ENCODE measurements at regions not wholly inside any gene's neighbourhood (a gene's known extent, or its start where the extent isn't known, plus 50 kb on each side); places are given as distances from the start of the nearest gene placed in this dataset.
A peak's percentile ranks its signal among the peaks of the same experiment; 100 is the strongest.

DNA sequence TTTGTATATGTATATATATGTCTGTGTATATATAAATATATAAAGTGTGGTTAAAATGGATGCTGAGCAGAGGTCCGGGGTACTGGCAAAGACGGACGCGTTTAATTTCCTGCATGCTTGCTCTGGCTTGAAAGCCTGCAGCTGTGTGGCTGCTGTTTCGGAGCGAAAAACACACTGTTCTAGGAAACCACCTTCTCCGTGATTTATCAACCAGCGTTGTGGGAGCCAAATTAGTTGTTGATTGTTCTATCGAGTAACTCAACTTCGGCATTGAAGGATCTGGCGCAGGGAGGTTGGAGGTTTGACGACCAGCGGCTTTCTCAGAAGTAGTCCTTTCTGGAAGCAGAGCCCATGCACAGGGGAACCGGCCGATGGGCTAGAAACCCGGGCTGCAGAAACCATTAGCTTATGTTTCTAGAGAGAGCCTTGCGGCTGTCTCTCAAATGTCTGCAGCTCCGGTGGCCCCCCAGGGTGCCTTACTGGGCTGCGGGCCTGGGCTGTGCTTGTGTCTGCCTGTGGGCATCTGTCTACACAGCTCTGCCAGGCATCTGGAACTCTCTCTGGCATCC lies 81.8 kb downstream of the EDN3 start:
- Histone ChIP-seq H3K36me3 (ENCODE audit: control insufficient read depth, insufficient read depth, low read length) (no peaks in the 10 kb centered on the region), H3K27me3 (ENCODE audit: control insufficient read depth, insufficient read depth, low read length) (no peaks in the 10 kb centered on the region), H3K4me3 (ENCODE audit: low read depth, low read length) (no peak overlapping the region)
- DNase-seq (ENCODE audit: low read depth) (no peak), FAIRE-seq (no peak)
- TF ChIP-seq, protein P1, sequence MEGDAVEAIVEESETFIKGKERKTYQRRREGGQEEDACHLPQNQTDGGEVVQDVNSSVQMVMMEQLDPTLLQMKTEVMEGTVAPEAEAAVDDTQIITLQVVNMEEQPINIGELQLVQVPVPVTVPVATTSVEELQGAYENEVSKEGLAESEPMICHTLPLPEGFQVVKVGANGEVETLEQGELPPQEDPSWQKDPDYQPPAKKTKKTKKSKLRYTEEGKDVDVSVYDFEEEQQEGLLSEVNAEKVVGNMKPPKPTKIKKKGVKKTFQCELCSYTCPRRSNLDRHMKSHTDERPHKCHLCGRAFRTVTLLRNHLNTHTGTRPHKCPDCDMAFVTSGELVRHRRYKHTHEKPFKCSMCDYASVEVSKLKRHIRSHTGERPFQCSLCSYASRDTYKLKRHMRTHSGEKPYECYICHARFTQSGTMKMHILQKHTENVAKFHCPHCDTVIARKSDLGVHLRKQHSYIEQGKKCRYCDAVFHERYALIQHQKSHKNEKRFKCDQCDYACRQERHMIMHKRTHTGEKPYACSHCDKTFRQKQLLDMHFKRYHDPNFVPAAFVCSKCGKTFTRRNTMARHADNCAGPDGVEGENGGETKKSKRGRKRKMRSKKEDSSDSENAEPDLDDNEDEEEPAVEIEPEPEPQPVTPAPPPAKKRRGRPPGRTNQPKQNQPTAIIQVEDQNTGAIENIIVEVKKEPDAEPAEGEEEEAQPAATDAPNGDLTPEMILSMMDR (IDR thresholded peaks at IDR 0.05; ENCODE audit: insufficient read depth, low read length, severe bottlenecking), result no peak

- no peak overlapping the region for H3K4me3 ChIP-seq (ENCODE audit: low read depth, low read length)
- no peaks in the 10 kb centered on the region for H3K36me3 ChIP-seq (ENCODE audit: control insufficient read depth, insufficient read depth, low read length)
- TF ChIP-seq, protein P1 (IDR thresholded peaks at IDR 0.05; ENCODE audit: insufficient read depth, low read length, severe bottlenecking), result no peak
- DNase-seq (ENCODE audit: low read depth) (no peak), FAIRE-seq (no peak)
- no peaks in the 10 kb centered on the region for H3K27me3 ChIP-seq (ENCODE audit: control insufficient read depth, insufficient read depth, low read length)
Measured at GRCh38 chr20:59382907-59383306, 82.5 kb downstream of the EDN3 start.

GRCh38 chr20:59385038-59385437 lies 84.6 kb downstream of the EDN3 start:
- FAIRE-seq, result no peak
- no peaks in the 10 kb centered on the region for H3K27me3 ChIP-seq (ENCODE audit: control insufficient read depth, insufficient read depth, low read length)
- no peak overlapping the region for H3K4me3 ChIP-seq (ENCODE audit: low read depth, low read length)
- no peaks in the 10 kb centered on the region for H3K36me3 ChIP-seq (ENCODE audit: control insufficient read depth, insufficient read depth, low read length)
- no peak for DNase-seq (ENCODE audit: low read depth)
- TF ChIP-seq, protein P1 (IDR thresholded peaks at IDR 0.05; ENCODE audit: insufficient read depth, low read length, severe bottlenecking), result no peak

GRCh38 chr20:59385480-59385879 lies 85.1 kb downstream of the EDN3 start:
- TF ChIP-seq, protein P1 (IDR thresholded peaks at IDR 0.05; ENCODE audit: insufficient read depth, low read length, severe bottlenecking), result no peak
- Histone ChIP-seq H3K4me3 (ENCODE audit: low read depth, low read length) (no peak overlapping the region), H3K27me3 (ENCODE audit: control insufficient read depth, insufficient read depth, low read length) (no peaks in the 10 kb centered on the region), H3K36me3 (ENCODE audit: control insufficient read depth, insufficient read depth, low read length) (no peaks in the 10 kb centered on the region)
- FAIRE-seq (peak; percentile 96), DNase-seq (ENCODE audit: low read depth) (no peak)

GRCh38 chr20:59386809-59387208 lies 86.4 kb downstream of the EDN3 start:
- H3K36me3 ChIP-seq (ENCODE audit: control insufficient read depth, insufficient read depth, low read length), result no peaks in the 10 kb centered on the region
- TF ChIP-seq, protein P1 (IDR thresholded peaks at IDR 0.05; ENCODE audit: insufficient read depth, low read length, severe bottlenecking), result no peak
- no peaks in the 10 kb centered on the region for H3K27me3 ChIP-seq (ENCODE audit: control insufficient read depth, insufficient read depth, low read length)
- DNase-seq (ENCODE audit: low read depth) (no peak), FAIRE-seq (no peak)
- no peak overlapping the region for H3K4me3 ChIP-seq (ENCODE audit: low read depth, low read length)

GRCh38 chr20:59387891-59388290 lies 87.5 kb downstream of the EDN3 start:
- no peaks in the 10 kb centered on the region for H3K27me3 ChIP-seq (ENCODE audit: control insufficient read depth, insufficient read depth, low read length)
- FAIRE-seq, result no peak
- no peaks in the 10 kb centered on the region for H3K36me3 ChIP-seq (ENCODE audit: control insufficient read depth, insufficient read depth, low read length)
- DNase-seq (ENCODE audit: low read depth), result no peak
- TF ChIP-seq, protein P1 (IDR thresholded peaks at IDR 0.05; ENCODE audit: insufficient read depth, low read length, severe bottlenecking), result no peak
- H3K4me3 ChIP-seq (ENCODE audit: low read depth, low read length), result no peak overlapping the region
